ENCODE measurements at regions not wholly inside any gene's neighbourhood (a gene's known extent, or its start where the extent isn't known, plus 50 kb on each side); places are given as distances from the start of the nearest gene placed in this dataset.

- ChIA-PET POLR2A (no interaction called here), CTCF (no interaction called here)
- no peaks in the 10 kb centered on the region for H3K9me3 Mint-ChIP-seq
- no peak for ATAC-seq
- H3K4me1 Mint-ChIP-seq: no peaks in the 10 kb centered on the region
- TF ChIP-seq FOXP1 (CRISPR knock-in tag; IDR thresholded peaks at IDR 0.05; ENCODE audit: borderline replicate concordance) (no peak), ZNF138 (CRISPR knock-in tag; conservative IDR thresholded peaks at IDR 0.05) (no peak), ZNF317 (CRISPR knock-in tag; IDR thresholded peaks at IDR 0.05; ENCODE audit: borderline replicate concordance, low read depth) (no peak), ESRRA (CRISPR knock-in tag; IDR thresholded peaks at IDR 0.05; ENCODE audit: borderline replicate concordance) (no peak), EMX1 (CRISPR knock-in tag; IDR thresholded peaks at IDR 0.05) (no peak)
- no peaks in the 10 kb centered on the region for H3K36me3 Mint-ChIP-seq
- H3K27ac Mint-ChIP-seq: no peak overlapping the region
- no peak overlapping the region for H3K4me3 Mint-ChIP-seq
- no peak for DNase-seq (ENCODE audit: low spot score)
- H3K27me3 Mint-ChIP-seq (ENCODE audit: low read depth): peaks cover 26% of the 10 kb centered on the region
These were observed 432.8 kb upstream of the NR2F2 start for GRCh38 chr15:95897651-95898050.

DNA sequence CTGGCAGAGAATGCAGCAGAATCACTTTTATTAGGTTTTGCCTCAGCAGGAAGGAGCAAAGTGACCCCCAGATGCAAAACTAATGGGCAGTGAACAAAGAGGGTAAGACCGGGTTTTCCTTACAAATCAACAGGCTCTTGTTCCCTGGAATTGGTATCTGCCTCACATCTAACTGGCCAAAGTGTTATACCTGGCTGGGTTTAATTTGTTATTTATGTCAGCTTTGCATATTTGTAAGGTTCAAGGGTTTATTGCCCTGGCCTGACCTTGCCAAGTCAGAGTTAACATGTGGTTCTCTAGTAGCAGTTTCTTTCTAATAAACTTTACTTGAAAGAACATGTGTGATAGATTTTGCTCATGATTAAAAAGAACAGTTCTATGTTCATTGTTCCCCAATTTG lies 431.7 kb upstream of the NR2F2 start:
- ATAC-seq (no peak), DNase-seq (ENCODE audit: low spot score) (no peak)
- Mint-ChIP-seq H3K27ac (no peak overlapping the region), H3K4me3 (no peak overlapping the region), H3K4me1 (no peaks in the 10 kb centered on the region), H3K27me3 (ENCODE audit: low read depth) (peaks cover 37% of the 10 kb centered on the region), H3K9me3 (no peaks in the 10 kb centered on the region), H3K36me3 (no peaks in the 10 kb centered on the region)
- CTCF ChIA-PET: no interaction called here
- TF ChIP-seq RELA (CRISPR knock-in tag; IDR thresholded peaks at IDR 0.05; ENCODE audit: borderline replicate concordance): no peak
- TF ChIP-seq GRHL2 (CRISPR knock-in tag; IDR thresholded peaks at IDR 0.05; ENCODE audit: insufficient replicate concordance, severe bottlenecking): no peak
- TF ChIP-seq, protein P1, sequence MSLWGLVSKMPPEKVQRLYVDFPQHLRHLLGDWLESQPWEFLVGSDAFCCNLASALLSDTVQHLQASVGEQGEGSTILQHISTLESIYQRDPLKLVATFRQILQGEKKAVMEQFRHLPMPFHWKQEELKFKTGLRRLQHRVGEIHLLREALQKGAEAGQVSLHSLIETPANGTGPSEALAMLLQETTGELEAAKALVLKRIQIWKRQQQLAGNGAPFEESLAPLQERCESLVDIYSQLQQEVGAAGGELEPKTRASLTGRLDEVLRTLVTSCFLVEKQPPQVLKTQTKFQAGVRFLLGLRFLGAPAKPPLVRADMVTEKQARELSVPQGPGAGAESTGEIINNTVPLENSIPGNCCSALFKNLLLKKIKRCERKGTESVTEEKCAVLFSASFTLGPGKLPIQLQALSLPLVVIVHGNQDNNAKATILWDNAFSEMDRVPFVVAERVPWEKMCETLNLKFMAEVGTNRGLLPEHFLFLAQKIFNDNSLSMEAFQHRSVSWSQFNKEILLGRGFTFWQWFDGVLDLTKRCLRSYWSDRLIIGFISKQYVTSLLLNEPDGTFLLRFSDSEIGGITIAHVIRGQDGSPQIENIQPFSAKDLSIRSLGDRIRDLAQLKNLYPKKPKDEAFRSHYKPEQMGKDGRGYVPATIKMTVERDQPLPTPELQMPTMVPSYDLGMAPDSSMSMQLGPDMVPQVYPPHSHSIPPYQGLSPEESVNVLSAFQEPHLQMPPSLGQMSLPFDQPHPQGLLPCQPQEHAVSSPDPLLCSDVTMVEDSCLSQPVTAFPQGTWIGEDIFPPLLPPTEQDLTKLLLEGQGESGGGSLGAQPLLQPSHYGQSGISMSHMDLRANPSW (CRISPR knock-in tag; conservative IDR thresholded peaks at IDR 0.05; ENCODE audit: low read depth): no peak
- POLR2A ChIA-PET: no interaction called here

DNA sequence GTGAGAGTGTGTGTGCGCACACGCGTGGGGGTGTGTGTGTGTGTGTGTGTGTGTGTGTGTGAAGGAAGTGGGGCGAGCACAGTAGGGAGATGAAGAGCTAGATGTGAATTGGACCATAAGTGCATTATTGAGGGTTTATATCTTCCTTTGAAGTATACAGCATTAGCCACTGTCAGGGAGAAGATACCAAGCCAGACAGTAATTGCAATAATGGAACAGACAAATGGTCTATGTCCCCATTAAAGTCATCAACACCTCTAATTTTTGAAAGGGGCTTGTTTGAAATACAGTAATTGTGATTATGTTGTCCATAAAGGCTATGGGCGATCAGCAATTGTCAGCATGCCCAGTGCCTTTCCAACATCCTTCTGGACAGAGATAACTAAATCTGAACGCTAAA lies 429.2 kb upstream of the NR2F2 start:
- Mint-ChIP-seq H3K4me1 (peaks cover 5% of the 10 kb centered on the region; the same call in 1 of the 2 replicates), H3K9me3 (no peaks in the 10 kb centered on the region), H3K4me3 (no peak overlapping the region), H3K27me3 (ENCODE audit: low read depth) (peaks cover 58% of the 10 kb centered on the region), H3K27ac (no peak overlapping the region), H3K36me3 (no peaks in the 10 kb centered on the region)
- ChIA-PET POLR2A (no interaction called here), CTCF (no interaction called here)
- DNase-seq (ENCODE audit: low spot score) (no peak), ATAC-seq (no peak)
- TF ChIP-seq JUN (CRISPR knock-in tag; IDR thresholded peaks at IDR 0.05) (no peak), ZNF263 (CRISPR knock-in tag; IDR thresholded peaks at IDR 0.05; ENCODE audit: low read depth) (no peak), GTF2I (CRISPR knock-in tag; conservative IDR thresholded peaks at IDR 0.05) (no peak)

GRCh38 chr15:95902606-95903005 lies 427.9 kb upstream of the NR2F2 start:
- peaks cover 71% of the 10 kb centered on the region for H3K27me3 Mint-ChIP-seq (ENCODE audit: low read depth)
- TF ChIP-seq NR3C1 (CRISPR knock-in tag; conservative IDR thresholded peaks at IDR 0.05; ENCODE audit: low read depth) (no peak), CTCF (IDR thresholded peaks at IDR 0.05) (no peak), CREB1 (CRISPR knock-in tag; IDR thresholded peaks at IDR 0.05) (no peak), PRRX2 (CRISPR knock-in tag; IDR thresholded peaks at IDR 0.05) (no peak), EMX1 (CRISPR knock-in tag; IDR thresholded peaks at IDR 0.05) (no peak), TEAD4 (CRISPR knock-in tag; IDR thresholded peaks at IDR 0.05) (no peak), GTF2I (CRISPR knock-in tag; conservative IDR thresholded peaks at IDR 0.05) (no peak), ZNF423 (CRISPR knock-in tag; IDR thresholded peaks at IDR 0.05) (no peak), NFATC4 (CRISPR knock-in tag; IDR thresholded peaks at IDR 0.05) (no peak)
- H3K4me1 Mint-ChIP-seq: peaks cover 14% of the 10 kb centered on the region
- H3K9me3 Mint-ChIP-seq: no peaks in the 10 kb centered on the region
- DNase-seq (ENCODE audit: low spot score) (no peak), ATAC-seq (no peak)
- H3K36me3 Mint-ChIP-seq: peaks cover 3% of the 10 kb centered on the region; the same call in 1 of the 2 replicates
- ChIA-PET POLR2A (no interaction called here), CTCF (no interaction called here)
- no peak overlapping the region for H3K4me3 Mint-ChIP-seq
- H3K27ac Mint-ChIP-seq: no peak overlapping the region
